ENCODE measurements at regions not wholly inside any gene's neighbourhood (a gene's known extent, or its start where the extent isn't known, plus 50 kb on each side); places are given as distances from the start of the nearest gene placed in this dataset.

DNA sequence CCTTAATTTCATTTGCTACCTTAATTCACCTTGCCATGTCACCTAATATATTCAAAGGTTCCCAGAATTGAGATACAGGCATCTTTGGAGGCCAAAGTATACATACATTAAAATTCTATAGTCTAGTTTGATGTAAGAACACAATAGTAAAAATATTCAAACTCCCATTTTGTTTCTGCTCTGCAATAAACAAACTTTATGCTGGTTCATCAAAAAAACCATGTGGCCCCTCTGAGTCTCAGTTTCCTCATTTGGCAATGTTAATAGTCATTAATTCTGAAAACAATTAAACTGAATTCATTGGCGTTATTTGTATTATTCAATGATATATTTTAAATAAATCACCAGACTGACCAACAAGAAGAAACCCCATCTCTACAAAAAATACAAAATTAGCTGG, 639.4 kb upstream of the INTU start:
- Histone ChIP-seq H3K9me3 (ENCODE audit: control insufficient read depth in 4 of 4, insufficient read depth in 3 of 4, low read length in 3 of 4) (no peaks in the 10 kb centered on the region), H3K27ac (ENCODE audit: low read depth in 1 of 2, low read length in 1 of 2) (no peak overlapping the region), H3K36me3 (ENCODE audit: control insufficient read depth in 4 of 4, insufficient read depth in 4 of 4, low read length in 4 of 4) (no peaks in the 10 kb centered on the region), H3K9ac (ENCODE audit: insufficient read depth in 1 of 2, low read length in 2 of 2) (no peak overlapping the region), H3K4me3 (no peak overlapping the region), H3K4me1 (ENCODE audit: control insufficient read depth in 5 of 5, insufficient read depth in 5 of 5, low read length in 5 of 5) (no peaks in the 10 kb centered on the region), H3K27me3 (ENCODE audit: control insufficient read depth in 3 of 3, insufficient read depth in 3 of 3, low read length in 2 of 3) (no peaks in the 10 kb centered on the region)
- 81 to 87% methylated on average over 1 of the region's 1 CpG for WGBS, 2 donors
- TF ChIP-seq, protein P1, sequence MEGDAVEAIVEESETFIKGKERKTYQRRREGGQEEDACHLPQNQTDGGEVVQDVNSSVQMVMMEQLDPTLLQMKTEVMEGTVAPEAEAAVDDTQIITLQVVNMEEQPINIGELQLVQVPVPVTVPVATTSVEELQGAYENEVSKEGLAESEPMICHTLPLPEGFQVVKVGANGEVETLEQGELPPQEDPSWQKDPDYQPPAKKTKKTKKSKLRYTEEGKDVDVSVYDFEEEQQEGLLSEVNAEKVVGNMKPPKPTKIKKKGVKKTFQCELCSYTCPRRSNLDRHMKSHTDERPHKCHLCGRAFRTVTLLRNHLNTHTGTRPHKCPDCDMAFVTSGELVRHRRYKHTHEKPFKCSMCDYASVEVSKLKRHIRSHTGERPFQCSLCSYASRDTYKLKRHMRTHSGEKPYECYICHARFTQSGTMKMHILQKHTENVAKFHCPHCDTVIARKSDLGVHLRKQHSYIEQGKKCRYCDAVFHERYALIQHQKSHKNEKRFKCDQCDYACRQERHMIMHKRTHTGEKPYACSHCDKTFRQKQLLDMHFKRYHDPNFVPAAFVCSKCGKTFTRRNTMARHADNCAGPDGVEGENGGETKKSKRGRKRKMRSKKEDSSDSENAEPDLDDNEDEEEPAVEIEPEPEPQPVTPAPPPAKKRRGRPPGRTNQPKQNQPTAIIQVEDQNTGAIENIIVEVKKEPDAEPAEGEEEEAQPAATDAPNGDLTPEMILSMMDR (IDR thresholded peaks at IDR 0.05; ENCODE audit: control extremely low read depth, extremely low read depth): no peak
- ATAC-seq (ENCODE audit: insufficient read depth, low FRiP score) (no peak), DNase-seq (no peak)

DNA sequence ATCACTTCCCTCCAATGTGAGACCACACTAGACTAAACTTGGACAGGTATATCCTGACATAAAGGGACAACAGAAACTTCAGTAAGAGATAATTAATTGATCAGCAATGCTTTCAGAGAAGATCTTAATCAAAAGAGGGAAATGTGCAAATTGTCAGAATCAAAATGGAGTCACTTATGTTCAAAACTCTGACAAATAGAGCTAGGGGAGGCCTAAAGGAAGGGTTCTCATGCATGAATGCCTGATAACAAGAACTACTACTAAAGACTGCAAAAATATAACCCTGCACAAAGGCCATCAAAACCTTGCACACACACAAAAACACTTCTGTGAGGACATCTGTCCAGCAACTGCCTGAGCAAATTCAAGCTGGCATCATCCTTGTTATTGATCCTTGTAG, 637.5 kb upstream of the INTU start:
- H3K4me1 ChIP-seq (ENCODE audit: control insufficient read depth in 5 of 5, insufficient read depth in 5 of 5, low read length in 5 of 5): peaks cover 0 to 4% (median 0%) of the 10 kb centered on the region in 5 donors
- ATAC-seq (ENCODE audit: insufficient read depth, low FRiP score) (no peak), DNase-seq (no peak)

DNA sequence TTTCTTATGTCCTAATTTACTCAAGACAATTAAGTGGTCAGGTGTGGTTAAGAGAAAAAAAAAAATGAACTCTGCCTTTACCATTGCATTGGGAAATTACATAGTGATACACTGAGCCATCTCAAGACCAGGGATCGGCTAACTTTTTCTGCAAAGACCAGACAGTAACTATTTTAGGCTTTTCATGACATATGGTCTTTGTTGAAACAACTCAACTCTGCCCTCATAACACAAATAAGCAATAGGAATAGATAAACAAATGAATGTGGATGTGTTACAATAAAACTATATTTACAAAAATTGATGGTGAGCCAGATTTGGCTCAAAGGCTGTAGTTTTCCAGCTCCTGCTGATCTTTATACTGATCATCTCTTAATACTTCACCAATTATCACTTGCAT, 632.6 kb upstream of the INTU start:
- TF ChIP-seq, protein P1 (IDR thresholded peaks at IDR 0.05; ENCODE audit: control extremely low read depth, extremely low read depth): no peak
- peak in 2 of 3 donors; percentile 62 to 73 for DNase-seq
- Histone ChIP-seq H3K27me3 (ENCODE audit: control insufficient read depth in 3 of 3, insufficient read depth in 3 of 3, low read length in 2 of 3) (no peaks in the 10 kb centered on the region), H3K27ac (ENCODE audit: low read depth in 1 of 2, low read length in 1 of 2) (no peak overlapping the region), H3K4me1 (ENCODE audit: control insufficient read depth in 5 of 5, insufficient read depth in 5 of 5, low read length in 5 of 5) (peaks cover 0 to 4% (median 0%) of the 10 kb centered on the region in 5 donors), H3K4me3 (no peak overlapping the region), H3K9me3 (ENCODE audit: control insufficient read depth in 4 of 4, insufficient read depth in 3 of 4, low read length in 3 of 4) (no peaks in the 10 kb centered on the region), H3K36me3 (ENCODE audit: control insufficient read depth in 4 of 4, insufficient read depth in 4 of 4, low read length in 4 of 4) (no peaks in the 10 kb centered on the region), H3K9ac (ENCODE audit: insufficient read depth in 1 of 2, low read length in 2 of 2) (no peak overlapping the region)
- no peak for ATAC-seq (ENCODE audit: insufficient read depth, low FRiP score)
- 74 to 76% methylated on average over 1 of the region's 1 CpG for WGBS, 2 donors

More for the DNA sequence above, 637.5 kb upstream of the INTU start:
- Histone ChIP-seq H3K9me3 (ENCODE audit: control insufficient read depth in 4 of 4, insufficient read depth in 3 of 4, low read length in 3 of 4) (no peaks in the 10 kb centered on the region), H3K36me3 (ENCODE audit: control insufficient read depth in 4 of 4, insufficient read depth in 4 of 4, low read length in 4 of 4) (no peaks in the 10 kb centered on the region), H3K4me3 (no peak overlapping the region), H3K27me3 (ENCODE audit: control insufficient read depth in 3 of 3, insufficient read depth in 3 of 3, low read length in 2 of 3) (no peaks in the 10 kb centered on the region), H3K27ac (ENCODE audit: low read depth in 1 of 2, low read length in 1 of 2) (no peak overlapping the region), H3K9ac (ENCODE audit: insufficient read depth in 1 of 2, low read length in 2 of 2) (no peak overlapping the region)
- TF ChIP-seq, protein P1 (IDR thresholded peaks at IDR 0.05; ENCODE audit: control extremely low read depth, extremely low read depth): no peak

DNA sequence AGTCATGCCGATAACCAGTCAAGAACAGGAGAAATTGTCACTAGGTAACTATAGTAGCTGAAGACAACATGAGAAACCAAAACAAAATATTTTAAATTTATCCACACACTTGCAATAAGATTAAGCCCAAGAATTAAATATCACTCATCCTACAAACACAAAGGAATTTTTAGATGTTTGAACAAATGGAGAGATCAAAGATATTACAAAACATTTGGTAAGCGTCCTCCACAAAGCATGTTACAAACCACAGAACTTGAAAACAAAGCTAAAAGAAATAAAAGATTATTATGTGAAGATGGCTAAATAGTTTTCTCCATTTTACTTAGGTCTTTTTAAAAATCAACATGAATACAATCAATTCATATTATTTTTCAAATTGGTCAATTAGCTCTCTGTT, 631.9 kb upstream of the INTU start:
- H3K9me3 ChIP-seq (ENCODE audit: control insufficient read depth in 4 of 4, insufficient read depth in 3 of 4, low read length in 3 of 4): no peaks in the 10 kb centered on the region
- no peaks in the 10 kb centered on the region for H3K36me3 ChIP-seq (ENCODE audit: control insufficient read depth in 4 of 4, insufficient read depth in 4 of 4, low read length in 4 of 4)
- H3K4me1 ChIP-seq (ENCODE audit: control insufficient read depth in 5 of 5, insufficient read depth in 5 of 5, low read length in 5 of 5): peaks cover 0 to 4% (median 0%) of the 10 kb centered on the region in 5 donors
- 68 to 87% methylated on average over 2 of the region's 2 CpGs for WGBS, 2 donors
- H3K27me3 ChIP-seq (ENCODE audit: control insufficient read depth in 3 of 3, insufficient read depth in 3 of 3, low read length in 2 of 3): no peaks in the 10 kb centered on the region
- DNase-seq (no peak), ATAC-seq (ENCODE audit: insufficient read depth, low FRiP score) (no peak)
- H3K4me3 ChIP-seq: no peak overlapping the region
- TF ChIP-seq, protein P1 (IDR thresholded peaks at IDR 0.05; ENCODE audit: control extremely low read depth, extremely low read depth): no peak
- H3K9ac ChIP-seq (ENCODE audit: insufficient read depth in 1 of 2, low read length in 2 of 2): no peak overlapping the region
- no peak overlapping the region for H3K27ac ChIP-seq (ENCODE audit: low read depth in 1 of 2, low read length in 1 of 2)

Data from lung (tissue), 11 donors.